ENCODE measurements at regions not wholly inside any gene's neighbourhood (a gene's known extent, or its start where the extent isn't known, plus 50 kb on each side); places are given as distances from the start of the nearest gene placed in this dataset.

DNA sequence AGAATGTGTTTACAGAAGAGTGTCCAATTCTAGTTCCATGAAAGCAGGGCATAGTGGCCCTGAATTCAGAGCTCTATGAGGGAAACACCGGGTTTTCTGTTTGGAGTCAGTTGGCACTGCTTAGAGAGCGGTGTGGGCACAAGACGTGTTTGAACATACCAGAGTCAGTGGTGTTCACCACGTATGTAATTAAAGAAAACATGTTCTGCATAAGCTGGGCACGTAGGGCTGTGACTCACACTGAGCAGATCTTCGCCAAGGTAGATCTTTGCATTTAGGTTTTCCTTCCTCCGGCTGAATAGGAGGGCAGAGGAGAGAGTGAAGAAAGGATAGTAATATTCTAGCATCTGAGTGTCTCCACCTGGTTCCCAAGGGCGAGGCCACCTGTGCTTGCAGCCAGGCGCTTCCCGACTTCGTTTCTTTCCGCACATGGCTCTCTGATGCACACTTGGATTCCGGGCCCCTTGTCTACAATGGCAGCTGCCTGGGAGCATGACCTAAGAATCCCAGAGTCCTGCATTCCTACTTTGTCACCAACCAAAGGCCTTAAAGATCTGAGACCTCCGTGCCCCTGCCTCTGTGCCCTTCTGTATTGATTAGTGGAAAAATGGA is 136.2 kb downstream of the ERMARD start:
- DNase-seq (ENCODE audit: low read depth in 3 of 3, low spot score in 2 of 3), result no peak

DNA sequence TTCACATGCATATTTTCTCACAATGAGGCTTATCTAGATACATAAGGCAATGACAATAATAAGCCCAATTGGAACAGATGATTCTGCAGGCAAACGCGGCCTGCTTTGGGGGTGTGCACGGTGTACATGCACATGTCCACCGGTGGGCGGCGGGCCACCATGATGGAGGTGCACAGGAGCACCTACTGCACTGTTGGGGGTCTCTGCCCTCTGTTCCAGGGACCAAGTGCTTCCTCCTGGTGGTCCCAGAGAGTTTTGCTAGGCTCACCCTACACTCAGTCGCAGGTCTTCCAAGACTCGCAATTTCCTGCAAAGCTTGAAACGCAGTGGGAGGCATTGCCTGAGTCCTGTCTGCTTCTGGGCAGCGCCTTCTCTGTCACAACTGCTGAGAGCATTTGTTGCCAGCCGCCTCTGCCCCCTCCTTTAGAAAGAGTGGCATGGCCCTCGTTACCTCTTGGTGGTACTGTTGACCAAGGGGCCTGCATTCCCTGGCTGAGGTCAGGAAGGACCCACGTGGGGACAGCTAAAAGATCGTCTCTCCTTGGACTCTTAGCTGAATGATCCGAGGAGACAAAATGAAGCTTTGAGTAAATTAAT is 135.3 kb downstream of the ERMARD start:
- no peak for DNase-seq (ENCODE audit: low read depth in 3 of 3, low spot score in 2 of 3)

DNA sequence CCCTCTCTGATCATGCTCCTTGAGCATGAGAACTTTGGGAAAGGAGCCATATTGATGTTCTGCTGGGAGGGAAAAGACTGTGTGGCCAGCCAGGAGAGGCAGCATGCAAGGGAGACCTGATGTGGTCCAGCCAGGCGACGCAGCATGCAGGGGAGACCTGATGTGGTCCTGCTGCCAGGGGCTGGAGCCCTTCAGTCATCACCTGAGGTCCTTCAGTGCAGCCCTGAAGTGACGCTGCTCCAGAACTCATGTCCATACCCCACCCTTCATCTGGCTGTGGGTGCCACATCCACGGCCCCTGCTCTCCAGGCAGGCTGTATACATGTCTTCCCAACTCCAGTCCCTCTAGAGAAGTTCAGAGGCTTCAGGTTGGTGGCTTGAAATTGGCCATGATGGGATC is 134.4 kb downstream of the ERMARD start:
- no peak for DNase-seq (ENCODE audit: low read depth in 3 of 3, low spot score in 2 of 3)

DNA sequence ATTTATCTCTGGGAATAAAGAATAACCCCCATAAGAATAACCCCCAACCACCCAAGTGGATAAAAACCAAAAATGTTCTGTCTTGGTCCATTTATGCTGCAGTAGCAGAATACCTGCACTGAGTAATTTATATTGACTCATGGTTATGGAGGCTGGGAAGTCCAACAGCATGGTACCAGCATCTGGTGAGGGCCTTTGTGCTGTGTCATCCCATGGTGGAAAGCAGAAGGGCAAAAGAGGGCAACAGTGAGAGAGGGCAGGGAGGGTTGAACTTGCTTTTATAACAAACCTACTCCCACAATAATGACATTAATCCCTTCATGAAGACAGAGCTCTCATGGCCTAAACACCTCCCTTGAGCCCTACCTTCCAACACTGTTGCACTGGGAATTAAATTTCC is 133.7 kb downstream of the ERMARD start:
- no peak for DNase-seq (ENCODE audit: low read depth in 3 of 3, low spot score in 2 of 3)

DNA sequence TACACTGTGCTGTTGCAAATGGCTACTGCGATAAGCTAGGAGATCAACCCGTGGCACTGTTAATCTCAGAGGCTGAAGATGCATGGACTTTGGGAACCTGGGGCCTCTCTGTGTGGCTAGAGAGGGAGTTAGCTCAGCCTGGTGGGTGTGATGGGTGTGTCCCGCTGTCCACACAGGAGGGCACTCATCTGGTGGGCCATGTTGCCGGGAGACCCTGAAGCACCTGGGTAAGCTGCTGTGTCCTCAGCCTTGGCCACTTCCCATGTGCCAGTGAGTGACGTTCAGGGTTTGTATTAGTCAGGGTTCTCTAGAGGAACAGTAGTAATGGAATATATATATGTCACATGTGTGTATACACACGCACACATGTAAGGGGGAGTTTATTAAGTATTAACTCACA is 132.7 kb downstream of the ERMARD start:
- DNase-seq (ENCODE audit: low read depth in 3 of 3, low spot score in 2 of 3), result no peak

DNA sequence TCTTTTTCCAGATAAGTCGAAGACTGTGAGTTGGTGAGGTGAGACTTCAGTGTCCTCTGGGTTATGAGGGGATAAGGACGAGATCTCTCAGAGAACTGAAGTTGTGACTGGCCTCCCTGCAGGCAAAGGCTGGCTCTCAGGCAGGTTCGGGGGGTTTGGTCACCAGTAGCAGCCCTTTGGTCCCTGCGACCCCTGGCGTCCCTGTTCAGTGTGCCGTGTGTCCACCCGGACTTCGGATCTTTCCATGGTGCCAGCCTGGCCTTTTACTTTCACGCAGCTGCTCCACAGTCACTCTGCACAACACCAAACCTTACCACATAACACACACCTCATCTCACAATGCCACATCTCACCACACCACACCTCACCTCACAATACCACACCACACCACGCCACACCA is 131.9 kb downstream of the ERMARD start:
- DNase-seq (ENCODE audit: low read depth in 3 of 3, low spot score in 2 of 3), result no peak

DNA sequence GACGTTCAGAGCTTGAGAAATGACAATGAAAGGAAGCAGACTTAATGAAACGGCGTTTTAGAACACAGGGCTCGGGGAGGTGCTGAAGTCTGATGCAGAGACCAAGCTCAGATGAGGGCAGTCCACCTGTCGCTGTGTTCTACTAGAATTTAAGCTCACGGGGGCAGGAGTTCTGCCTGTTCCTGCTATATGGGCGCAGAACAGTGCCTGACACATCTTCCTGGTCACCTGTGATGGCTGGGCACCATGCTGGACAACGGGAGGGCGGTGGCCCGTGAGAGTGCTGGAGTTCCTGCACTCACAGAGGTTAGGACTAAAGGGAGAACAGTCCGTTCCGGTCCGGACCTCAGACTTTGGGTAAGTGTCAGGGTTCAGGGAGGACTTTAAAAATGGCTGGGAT is 130.6 kb downstream of the ERMARD start:
- no peak for DNase-seq (ENCODE audit: low read depth in 3 of 3, low spot score in 2 of 3)

DNA sequence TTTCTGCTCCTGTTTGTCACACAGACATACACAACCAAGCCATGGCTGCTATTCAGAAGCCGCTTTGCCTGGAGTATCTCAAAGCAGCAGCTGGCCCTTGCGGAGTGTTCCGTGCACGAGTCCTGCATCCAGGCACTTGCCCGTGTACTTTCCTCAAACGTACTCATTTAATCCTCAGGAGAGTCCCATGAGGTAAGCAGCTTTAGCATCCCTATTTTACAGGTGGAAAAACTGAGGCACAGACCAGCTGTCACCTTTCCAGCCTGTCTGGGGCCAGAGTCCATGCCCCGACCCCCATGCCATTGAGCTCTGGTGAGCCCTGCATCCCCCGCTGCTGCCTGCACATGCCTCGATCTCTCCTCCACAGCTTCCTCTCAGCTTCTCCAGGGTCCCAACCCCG is 130.0 kb downstream of the ERMARD start:
- DNase-seq (ENCODE audit: low read depth in 3 of 3, low spot score in 2 of 3), result no peak

DNA sequence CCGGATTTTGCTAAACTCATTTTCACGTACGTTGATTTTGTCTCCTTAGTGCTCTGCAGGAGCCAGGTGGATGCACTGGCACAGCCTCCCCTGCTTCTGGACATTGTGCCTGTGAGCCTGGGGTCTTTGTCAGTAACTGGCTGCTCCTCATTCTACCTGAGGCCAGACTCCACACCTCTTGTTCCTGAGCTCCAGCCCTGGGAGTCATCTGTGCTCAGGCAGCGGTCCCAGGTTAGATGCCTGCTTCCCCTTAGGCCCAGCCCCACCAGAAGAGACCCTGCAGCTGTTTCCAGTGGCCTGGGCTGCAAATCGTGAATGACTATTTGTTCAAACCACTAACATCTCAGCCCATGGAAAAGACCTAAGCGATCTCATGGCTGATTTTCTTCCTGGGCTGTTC is 129.1 kb downstream of the ERMARD start:
- DNase-seq (ENCODE audit: low read depth in 3 of 3, low spot score in 2 of 3), result no peak

DNA sequence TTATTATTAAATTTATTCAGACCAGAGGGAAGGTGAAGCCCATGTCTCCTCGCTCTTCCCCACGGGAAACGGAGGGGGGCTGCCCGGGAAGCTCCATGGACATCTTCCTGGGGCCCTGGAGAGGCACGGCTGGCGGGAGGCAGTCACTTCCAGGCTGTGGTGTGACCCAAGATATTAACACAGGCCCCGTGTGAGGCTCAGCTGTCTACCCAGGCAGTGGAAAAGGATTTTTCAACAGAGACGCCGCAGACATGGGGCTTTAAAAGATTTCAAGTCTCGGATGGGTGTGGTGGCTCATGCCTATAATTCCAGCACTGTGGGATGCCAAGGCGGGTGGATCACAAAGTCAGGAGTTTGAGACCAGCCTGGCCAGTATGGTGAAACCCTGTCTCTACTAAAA is 117.9 kb downstream of the ERMARD start:
- DNase-seq (ENCODE audit: low read depth in 3 of 3, low spot score in 2 of 3), result no peak

DNA sequence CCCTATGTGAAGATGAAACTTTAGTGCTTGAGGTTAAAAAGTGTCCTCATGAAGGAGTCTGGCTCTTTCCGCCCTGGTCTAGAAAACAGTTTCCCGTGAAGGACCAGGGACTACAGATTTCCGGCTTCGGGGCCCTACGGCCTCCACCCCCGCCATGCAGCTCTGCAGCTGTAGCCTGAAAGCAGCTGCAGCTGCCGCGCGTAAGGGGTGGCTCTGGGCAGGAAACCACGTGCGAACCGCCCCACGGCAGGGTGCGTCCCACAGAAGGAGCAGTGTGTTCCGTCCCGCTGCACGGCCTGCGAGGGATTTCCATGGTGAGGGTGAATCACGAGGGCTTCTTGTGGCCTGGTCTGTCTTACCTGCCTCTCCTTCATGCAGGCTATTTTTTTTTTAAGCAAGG is 117.0 kb downstream of the ERMARD start:
- no peak for DNase-seq (ENCODE audit: low read depth in 3 of 3, low spot score in 2 of 3)

DNA sequence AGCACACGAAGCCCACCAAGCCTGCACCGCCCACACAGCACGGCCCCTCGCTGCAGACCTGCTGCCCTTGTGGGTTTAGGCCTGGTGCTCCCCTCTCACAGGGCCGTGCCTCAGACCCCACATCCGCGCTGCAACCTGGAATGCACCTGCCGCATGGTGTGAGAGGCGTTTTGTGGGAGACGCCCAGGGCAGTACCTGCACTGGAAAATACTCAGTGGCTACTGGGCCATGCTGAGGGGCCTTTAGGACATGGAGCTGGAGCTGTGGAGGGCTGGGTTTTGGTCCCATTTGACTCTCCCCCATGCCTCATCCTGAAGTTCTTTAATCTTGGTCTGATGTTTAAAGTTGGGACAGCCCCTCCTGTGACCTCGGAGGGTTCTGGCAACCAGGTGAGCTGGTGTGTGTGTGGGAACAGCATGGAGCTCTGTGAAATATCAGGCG is 116.3 kb downstream of the ERMARD start:
- DNase-seq (ENCODE audit: low read depth in 3 of 3, low spot score in 2 of 3), result no peak

DNA sequence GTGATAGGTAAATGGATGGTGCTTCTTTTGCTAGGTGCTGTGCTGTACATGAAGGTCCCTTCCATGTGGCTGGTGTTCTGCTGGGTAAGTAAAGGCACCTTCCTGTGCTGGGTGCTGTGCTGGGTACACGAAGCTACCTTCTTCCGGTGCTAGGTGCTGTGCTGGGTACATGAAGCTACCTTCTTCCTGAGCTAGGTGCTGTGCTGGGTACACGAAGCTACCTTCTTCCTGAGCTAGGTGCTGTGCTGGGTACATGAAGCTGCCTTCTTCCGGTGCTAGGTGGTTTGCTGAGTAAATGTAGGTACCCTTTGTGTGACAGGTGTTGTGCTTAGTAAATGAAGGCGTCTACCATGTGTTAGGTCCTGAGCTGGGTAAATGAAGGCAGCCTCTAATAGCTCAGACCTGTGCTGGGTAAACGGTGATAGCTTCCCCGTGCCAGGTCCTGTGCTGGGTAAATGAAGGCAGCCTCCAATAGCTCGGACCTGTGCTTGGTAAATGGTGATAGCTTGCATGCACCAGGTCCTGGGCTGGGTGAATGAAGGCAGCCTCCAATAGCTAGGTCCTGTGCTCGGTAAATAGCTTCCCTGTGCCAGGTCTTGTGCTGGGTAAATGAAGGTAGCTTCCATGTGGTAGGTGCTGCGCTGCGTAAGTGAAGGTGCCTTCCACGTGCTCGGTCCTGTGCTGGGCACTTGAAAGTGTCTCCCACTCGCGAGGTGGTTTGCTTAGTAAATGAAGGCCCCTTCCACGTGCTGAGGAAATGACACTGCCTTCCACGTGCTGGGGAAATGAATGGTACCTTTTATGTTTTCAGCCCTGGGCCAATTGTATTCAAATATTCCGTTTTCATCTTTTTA is 115.5 kb downstream of the ERMARD start:
- no peak for DNase-seq (ENCODE audit: low read depth in 3 of 3, low spot score in 2 of 3)

DNA sequence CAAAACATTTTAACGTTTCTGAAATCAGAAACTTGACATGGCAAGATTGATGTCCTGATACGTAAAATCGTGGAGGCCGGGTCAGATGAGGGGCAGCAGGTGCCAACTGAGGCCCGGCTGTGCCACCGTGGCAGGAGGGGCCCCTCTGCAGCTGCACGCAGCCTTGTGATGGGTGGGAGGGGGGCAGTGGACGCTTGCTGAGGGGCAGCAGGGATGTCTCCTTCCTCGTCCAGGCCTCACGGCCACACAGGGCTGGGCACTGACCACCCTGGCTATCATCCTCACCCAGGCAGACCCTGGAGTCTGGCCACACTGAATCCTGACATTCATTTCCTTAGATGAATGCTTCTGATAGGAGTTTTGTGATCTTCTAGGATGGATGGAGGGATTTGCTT is 114.7 kb downstream of the ERMARD start:
- no peak for DNase-seq (ENCODE audit: low read depth in 3 of 3, low spot score in 2 of 3)

DNA sequence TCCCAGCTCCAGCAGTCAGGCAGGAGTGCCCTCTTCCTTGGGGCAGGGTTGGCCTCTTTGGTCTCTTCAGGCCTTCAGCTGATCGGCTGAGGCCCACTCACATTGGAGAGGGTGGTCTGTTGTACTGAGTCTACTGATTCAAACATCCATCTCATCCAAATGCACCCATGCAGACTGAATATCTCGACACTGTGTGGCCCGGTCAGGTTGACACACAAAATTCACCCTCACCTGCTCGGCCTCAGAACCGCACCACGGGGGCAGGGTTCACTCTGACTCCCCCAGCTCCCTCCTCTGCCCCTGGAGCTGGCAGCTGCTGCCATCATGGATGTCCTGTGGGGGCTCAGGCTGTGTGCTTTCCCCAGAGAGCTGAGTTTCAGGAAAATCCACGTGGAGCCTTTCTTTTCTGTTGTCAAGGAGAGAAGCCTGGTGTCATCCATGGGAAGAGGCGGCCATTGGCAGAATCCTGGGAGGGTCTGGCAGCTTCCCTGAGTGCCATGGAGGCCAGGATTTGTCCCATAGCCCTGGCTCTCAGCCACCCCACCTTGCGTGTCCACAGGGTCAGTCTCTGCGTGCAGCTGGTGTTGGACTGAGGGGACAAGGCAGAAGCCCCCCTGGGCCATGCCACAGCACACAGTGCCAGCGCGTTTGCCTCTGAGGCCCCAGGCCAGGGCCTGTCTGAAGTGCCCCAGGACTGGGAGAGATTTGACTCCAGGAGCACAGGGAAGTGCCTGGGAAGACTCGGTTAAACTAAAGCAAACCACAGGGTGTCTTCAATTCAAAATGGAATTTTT is 114.1 kb downstream of the ERMARD start:
- no peak for DNase-seq (ENCODE audit: low read depth in 3 of 3, low spot score in 2 of 3)

DNA sequence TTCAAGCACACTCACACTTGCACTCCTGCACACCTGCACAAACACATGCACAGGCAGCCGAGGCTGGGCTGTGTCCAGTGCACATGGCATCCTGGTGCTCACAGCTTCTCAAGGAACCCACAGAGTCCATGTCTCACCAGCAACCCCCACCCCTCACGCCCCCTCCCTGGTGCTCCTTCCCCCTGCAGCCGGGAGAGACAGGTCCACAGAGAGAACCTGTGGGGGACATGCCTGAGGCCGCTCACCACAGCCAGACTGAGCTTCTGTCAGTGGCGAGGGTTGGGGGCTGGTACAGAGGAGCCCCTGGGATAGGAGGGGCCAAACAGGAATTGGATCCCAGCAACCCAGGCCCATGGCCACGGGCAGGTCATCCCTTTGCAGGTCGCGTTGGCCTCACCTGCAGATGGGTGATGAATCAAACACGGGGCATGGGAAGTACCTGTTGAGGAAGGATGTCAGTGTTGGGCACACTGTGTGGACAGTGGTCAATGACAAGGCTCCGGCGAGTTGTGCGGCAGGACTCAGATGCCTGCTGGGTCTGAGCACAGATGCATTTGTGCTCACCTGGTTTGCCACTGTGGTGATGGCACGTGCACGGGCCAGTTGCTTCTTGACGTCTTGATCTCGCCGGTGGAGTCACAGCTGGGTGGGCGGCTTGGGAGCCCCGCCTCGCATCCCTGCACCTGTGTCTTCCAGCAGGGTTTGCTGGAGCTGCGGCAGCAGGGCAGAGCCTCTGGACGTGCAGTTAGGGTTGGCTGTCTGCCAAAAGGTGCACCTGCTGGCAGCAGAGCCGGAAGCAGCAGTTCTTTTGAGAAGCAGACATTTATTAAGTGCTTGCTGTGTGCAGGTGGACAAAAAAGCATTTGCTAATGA is 113.0 kb downstream of the ERMARD start:
- DNase-seq (ENCODE audit: low read depth in 3 of 3, low spot score in 2 of 3), result no peak

DNA sequence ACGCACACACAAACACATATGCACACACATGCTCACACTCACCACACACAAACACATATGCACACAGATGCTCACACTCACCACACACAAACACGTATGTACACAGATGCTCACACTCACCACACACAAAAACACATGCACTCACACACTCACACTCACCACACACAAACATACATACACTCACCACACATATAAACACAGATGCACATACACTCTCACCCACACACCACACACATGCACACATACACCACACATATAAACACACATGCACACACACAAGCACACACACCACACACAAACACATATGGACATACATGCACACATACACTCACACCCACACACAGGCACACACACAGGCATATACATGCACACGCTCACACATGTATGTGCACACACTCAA is 112.3 kb downstream of the ERMARD start:
- no peak for DNase-seq (ENCODE audit: low read depth in 3 of 3, low spot score in 2 of 3)

DNA sequence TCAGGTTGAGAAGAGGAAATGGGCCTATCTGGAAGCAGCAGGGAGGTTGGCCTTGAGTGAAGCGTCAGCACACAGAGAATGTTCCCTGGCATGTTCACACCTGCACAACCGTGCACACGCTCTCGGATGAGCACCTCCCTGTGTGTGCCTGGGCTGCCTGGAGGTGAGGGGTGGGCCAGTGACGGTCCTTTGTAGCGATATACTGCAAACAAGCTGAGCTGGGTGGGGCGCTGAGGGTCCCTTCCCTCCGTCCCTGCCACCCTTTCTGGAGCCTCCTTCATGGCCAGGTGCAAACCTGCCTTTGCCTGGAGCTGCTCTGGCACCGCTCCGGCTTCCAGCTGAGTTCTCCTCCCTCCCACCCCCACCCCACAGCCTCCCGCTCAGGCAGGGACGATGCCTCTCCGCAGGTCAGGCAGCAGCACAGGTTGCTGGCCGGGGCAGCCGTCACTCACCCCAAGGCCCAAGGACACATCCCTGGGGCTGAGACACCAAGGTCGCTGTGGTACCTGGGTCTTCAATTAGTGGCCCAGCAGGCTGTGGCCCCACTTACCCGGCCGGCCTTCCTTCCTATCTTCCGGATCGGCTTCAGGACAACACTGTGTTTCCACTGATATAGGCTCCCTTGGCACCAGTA is 111.6 kb downstream of the ERMARD start:
- no peak for DNase-seq (ENCODE audit: low read depth in 3 of 3, low spot score in 2 of 3)

DNA sequence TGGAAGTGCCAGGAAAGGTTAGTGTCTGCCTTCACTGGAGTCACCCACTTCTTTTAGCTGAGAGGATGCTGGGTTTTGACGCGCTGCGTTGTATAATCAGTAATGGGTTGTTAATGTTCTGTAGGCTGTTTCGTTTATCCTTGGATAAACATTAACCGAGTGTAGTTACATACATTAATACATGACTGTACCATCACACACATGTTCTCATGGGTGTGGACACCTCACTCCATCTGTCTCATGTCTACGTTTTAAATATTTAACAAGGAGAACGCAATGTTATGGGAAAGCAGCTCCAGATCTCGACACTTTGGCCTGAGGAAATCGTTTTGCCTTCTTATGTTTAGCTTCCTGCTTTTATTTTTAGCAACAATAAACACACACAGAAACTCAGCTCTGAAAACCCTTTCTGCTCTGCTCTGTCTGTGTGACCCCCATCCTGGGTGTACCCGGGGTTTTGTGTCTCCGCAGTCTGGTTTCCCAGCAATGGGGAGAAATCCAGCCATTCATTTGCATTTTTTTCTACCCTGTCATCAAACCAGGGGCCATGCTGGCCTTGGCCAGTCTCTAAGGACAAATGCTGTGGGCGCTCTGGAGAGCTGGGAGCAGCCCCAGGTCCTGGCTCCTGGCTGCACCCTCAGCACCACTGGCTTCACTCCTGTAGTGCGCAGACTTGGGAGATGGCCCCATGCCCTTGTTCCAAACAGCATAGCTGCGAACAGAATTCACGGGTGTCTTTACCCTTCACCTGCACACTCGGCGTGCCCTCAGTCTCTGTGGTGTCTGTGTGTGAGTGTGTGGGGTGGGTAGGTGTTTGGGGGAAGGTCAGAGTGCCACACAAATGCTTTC is 110.8 kb downstream of the ERMARD start:
- no peak for DNase-seq (ENCODE audit: low read depth in 3 of 3, low spot score in 2 of 3)
